HG03460 (cell line): ENCODE measurements at regions not wholly inside any gene's neighbourhood (a gene's known extent, or its start where the extent isn't known, plus 50 kb on each side); places are given as distances from the start of the nearest gene placed in this dataset.
A peak's percentile ranks its signal among the peaks of the same experiment; 100 is the strongest.

Source experiments
- ATAC-seq: cut with Tn5 transposase; IDR thresholded peaks from one replicate; pipeline ENCODE4 v1.9.1; 2021; ENCODE audit not compliant: unreplicated experiment

DNA sequence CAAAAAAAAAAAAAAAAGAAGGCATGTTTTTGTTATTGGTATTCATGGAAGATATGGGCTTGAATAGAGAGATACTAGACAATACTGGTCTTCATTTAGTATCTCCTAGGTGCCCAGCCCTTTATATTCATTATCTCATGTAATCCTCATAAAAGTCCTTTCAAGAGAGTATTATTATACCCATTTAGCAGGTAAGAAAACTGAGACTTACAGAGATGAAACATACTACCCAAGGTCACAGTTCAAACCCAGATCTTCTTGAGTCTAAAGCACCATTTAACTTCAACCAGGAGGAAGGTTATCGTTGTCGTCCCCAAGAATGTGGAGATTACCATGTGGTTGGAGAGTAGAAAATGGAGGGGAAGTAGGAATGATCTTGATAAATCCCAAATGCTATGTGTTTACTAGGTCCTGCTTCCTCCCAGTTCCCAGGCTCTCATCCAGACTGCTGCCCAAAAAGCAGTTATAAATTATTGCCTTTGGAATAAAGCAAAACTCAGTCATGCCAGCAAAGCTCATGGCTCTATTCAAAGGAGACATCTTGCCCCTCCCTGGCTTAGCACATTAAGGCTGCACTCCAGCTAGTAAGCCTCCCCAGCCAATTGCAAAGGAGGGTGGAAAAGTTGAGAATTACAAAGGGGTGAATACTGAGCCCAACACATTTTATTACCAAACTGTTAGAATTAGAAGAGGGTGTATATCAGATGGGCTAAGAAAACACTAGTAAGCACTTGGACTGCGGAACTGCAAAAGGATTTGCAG, 163.9 kb downstream of the PIK3R1 start:
- ATAC-seq = no peak

DNA sequence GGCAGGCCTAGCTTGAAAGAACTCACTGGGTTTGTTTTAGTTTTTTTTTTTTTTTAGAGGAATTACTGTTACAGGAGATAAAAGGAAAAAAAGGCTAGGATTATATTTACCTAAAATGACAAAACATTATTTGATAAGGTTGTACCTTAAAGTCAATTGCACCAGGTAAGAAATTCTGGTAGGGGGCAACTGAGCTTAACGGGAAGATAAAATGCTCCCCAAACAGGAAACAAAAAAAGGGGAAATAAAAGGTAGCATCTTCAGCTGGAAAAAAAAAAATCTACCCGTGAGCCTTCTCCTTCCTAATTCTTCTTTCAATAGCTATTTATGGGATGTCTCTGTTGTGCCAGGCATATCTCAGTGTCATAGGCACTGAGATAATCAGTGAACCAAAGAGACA, 164.5 kb downstream of the PIK3R1 start:
- no peak for ATAC-seq

DNA sequence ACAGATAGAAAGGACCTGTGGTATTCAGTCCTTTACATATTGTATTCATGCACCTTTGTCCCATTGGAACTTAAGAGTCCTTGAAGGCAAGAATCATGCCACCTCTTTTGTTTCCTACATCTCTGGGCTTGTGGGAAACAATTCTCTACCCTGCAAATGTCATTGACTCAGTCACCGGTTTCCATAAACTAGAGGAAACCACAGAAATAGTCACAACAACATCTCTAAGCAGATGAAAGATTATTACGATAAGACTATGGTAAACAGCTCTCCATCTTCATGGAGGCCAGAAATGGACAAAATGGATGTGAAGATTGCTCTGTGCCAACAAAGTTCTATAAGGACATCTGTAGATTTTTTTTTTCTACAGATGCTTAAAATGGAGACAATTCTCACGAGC, 165.5 kb downstream of the PIK3R1 start:
- ATAC-seq = no peak

DNA sequence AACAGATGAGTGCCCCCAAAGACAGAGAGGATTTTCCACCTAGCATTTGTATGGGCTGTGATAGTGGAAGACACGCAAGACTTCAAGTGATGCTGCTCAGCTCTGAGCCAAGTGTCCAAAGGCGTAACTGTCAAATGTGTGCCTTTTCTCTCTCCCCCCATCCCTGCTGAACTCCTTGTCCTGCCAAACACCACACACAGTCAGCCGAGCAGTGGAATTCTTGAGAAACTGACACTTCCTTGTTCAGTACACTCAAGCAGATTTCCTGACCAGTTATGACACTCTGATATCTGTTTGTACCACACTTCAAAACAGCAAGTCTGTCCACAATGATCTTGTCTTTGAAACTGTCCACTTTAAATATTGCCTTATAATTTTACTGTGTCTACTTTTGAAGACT, 166.4 kb downstream of the PIK3R1 start:
- no peak for ATAC-seq

DNA sequence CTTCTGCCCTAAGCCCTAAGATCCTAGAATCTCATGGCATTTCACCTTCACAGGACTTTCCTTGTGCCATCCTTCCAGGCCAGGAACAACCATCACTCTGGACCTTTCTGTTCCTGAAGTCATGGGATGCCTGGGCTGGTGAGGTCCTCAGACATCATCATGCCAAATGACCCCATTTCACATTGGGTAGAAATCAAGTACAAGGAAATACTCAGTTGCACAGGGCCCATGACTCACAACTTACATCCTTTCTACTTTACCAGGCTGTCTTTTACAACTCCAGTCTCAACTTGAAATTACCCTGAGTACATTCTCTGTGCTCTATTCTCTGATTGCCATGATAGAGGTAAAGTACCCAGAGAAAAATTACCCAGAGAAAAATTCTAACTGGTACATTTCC, 167.1 kb downstream of the PIK3R1 start:
- no peak for ATAC-seq

DNA sequence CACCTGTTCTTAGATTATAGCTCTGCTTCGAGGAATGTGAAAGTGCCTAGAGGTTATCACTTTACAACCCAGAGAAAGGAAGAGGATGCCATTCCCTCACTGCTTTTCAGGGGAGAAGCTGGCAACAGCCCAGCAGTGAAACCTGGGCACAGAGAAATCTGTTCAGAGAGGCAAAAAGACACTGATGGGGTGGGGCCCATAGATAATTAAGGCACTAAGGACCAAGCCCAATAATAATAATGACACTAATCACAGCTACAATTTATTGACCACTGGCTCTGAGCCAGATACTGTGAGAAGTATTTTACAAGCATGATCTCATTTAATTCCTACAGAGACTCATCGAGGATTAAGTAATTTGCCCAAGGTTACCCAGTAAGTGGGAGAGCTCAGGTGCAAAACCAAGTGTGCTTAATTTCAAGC, 168.3 kb downstream of the PIK3R1 start:
- ATAC-seq = no peak

DNA sequence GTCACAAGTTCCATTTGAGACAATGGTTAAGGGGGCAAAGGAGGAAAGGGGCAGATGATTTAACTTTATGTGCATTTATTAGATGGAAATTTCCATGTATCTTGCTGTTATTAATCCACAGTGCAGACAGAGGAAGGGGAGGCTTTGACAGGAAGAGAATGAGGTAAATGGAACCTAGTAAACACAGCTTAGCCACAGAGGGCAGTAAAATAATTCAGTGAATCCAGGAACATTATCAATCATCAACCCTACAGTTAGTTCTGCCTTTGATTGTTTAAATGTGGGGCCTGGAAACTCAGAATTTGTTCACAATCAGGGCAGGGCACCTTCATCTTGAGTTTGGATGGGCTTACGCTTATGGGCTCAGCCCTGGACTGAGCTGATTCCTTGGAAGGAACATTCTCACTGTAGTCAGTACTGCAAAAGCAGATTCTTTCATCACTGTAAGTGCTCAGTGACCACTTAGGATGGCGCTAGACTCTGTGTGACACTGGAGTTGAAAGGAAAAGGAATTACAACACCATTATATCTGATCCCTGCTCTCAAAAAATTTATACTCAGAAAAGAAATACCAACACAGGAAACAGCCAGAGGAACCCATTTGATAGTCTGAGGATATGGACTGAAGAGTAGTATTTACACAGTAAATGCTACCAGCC, 169.5 kb downstream of the PIK3R1 start:
- ATAC-seq = no peak

DNA sequence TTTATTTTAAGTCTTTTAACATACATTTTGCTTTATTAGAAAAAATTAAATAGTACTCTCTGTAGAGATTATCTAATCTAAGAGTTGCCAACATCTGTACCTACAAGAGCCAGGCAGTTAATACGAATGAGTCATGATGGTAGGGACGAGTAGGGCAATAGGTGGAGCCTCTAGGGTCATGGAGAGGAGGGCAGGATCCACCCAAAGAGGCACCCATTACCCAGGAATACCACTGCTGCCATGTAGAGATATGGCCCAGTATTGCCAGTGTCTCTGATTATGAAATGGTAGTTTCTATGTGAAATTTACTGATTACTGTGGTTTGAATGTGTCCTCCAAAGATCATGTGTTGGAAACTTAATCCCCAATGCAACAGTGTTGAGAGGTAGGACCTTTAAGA, 170.4 kb downstream of the PIK3R1 start:
- ATAC-seq = no peak

DNA sequence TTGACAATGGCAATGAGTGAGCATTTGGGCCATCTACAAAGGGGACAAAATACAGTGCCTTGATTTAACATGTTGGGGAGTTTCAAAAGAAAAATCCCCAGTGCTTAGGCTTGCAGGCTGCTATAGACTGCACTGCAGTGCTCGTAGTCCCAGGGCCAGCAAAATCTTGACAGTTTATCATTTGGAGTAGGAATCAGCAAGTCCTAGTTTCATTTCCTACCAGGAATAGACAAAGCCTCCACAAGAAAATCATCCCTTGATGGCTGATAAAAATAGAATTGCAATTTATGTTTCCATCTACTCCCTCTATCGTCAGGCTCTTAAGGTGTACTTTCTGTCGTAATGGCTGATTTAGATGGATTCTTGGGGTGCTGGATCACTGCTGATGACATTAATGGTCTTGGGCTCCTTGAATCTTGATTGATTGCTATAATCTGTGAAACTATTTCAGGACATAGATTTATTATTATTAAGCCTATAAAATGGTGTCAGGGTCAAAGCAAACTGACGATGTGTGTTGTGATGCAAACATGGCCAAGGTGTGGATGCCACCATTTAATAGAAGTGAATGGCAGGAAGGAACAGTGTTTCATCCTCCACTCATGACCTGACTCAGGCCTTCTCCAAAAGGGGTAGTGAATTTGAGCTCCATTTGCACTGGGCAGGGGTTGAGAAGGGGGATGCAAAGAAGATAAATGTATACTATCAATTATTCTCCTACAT, 171.7 kb downstream of the PIK3R1 start:
- ATAC-seq = no peak

DNA sequence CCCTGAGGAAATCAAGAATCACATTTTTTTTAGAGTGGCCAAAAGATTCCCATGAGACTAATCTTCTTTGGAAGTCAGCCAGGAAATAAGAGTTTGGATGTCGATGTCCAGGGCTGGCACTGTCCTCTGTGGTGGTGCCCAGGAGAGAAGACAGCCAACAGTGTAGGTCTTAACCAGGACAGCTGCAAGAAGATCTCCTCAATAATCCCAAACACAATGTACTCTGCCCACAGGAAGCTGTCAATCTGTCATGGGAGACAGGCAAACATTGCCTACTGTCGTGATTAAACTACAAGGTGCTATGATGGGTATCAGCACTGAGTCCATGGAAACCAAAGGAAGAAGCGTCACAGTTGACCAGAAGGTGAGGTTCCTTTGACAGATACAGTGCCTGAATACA, 174.1 kb downstream of the PIK3R1 start:
- ATAC-seq = no peak

DNA sequence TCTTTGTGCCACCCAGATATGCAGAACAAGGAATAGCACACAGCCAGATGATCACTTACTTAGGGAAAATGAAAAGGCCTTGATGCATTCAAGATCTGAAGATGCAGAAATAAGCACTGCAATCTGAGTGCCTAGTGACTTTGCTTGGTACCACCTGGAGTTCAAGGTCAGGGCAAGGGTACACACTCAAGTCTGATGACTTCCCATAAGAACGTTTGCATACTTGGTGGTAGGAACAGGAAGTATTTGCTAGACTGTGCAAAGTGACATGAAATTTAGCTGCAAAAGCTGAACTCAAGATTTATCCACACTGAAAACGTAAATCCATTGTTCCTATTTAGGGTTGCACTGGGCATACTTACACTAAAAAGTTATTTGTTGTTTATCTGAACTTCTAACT, 177.1 kb downstream of the PIK3R1 start:
- ATAC-seq = no peak

DNA sequence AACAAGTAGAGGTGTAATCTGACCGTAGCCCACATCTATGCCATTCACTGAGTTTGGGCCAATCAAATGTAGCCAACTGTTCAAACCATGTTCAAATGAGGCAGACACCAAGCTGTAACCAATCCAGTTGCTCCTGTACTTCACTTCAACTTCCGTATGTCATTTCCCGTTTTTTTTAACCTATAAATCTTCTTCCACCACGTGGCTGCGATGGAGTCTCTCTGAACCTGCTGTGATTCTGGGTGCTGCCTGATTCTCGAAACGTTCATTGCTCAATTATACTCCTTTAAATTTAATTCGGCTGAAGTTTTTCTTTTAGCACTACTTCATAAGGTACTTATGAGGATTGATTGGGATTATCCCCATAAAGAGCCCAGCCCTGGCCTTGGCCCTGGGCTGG, 179.7 kb downstream of the PIK3R1 start:
- no peak for ATAC-seq

DNA sequence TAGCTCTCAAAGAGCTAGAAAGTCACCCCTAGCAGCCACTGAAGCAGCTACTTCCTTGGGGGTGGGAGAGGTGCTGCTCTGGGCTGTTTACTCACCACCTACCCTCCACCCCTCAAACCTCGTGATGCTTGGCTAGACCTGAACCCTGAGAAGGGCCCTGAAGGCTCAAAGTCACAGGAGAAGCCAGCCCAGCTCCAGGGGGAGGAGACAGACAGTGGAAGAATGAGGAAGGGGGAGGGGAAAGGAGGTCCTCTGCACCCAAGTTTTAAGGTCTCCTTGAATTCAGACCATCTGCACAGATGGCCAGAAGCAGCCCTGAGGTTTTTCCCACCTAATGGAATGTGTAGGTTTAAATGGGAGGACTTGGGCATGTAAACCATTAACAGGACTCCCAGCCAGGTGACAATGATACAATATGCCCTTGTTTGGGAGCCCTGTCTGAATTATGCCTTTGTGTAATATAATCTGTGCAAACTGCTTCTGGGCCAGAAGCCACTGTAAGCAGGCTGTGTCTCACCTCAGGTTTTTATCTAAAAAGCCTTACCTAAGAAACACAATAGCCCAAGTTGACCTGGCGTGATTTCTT, 180.5 kb downstream of the PIK3R1 start:
- ATAC-seq = no peak

DNA sequence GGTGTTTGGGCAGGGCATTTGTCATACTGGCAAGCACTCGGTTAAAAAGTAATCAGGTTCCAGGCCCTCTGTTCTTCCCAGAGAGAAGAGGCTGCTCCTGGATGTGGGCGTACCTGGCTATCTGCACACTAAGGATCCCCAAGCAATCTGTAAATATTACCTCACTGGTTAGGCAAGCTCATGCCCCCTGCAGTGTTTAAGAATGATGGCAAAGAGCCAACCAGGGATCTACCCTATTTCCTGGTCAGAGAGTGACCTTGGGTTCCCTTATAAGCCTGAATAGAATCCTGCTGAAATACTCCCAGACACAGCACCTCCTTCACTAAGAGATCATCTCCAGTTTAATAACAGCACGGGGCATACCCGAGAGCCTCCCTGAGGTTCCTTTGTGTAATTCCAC, 181.2 kb downstream of the PIK3R1 start:
- ATAC-seq = no peak

DNA sequence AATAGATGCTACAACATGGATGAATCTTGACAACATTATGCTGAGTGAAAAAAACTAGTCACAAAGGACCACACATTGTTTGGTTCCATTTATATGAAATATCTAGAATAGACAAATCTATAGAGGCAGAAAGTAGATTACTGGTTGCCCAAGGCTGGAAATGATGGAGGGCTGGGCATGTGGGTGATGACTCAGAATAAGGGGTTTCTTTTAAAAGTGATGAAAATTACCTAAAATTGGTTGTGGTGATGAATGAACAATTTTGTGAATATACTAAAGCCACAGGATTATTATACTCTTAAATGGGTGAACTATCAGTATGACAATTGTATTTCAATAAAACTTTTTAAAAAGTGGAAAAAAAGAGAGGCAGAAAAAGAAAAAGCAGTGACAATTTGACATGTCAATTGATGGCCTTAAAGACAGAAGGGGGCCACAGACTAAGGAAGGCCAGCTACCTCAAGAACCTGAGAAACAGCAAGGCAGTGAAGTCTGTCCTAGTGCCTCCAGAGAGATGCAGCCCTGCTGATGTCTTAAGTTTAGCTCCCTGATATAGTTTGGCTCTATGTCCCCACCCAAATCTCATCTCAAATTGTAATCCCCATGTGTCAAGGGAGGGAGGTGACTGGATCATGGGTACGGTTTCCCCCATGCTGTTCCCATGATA, 182.7 kb downstream of the PIK3R1 start:
- no peak for ATAC-seq

DNA sequence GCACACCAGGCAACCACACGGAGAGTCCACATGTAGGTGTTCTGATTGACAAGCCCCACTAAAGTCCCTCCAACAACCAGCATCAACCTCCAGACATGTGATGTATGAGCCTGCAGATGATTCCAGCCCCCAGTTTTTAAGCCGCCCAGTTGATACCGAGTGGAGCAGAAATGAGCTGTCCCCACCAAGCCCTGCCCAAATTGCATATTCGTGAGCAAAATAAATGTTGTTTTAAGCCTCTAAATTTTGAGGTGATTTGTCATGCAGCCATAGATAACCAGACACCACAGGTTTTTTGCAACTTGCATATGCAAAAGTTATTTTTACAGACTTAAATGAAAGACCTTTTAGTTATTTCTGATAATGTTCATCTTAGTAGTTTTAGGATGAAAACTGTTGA, 187.7 kb downstream of the PIK3R1 start:
- ATAC-seq = no peak

DNA sequence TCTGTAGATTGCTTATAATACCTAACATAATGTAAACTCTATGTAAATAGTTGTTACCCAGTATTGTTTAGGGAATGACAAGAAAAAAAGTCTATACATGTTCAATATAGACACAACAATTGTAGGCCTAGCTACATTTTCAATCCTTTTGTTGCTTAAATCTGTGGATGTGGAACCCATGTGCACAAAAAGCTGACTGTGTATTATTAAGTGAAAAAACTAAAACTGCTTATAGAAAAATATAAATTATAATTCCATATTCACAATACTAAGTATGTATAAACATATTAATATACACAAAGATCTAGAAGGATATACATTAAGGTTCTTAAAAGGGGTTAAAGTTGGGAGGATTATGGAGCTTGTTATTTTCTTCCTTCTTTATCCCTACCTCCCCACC, 188.7 kb downstream of the PIK3R1 start:
- ATAC-seq = no peak

DNA sequence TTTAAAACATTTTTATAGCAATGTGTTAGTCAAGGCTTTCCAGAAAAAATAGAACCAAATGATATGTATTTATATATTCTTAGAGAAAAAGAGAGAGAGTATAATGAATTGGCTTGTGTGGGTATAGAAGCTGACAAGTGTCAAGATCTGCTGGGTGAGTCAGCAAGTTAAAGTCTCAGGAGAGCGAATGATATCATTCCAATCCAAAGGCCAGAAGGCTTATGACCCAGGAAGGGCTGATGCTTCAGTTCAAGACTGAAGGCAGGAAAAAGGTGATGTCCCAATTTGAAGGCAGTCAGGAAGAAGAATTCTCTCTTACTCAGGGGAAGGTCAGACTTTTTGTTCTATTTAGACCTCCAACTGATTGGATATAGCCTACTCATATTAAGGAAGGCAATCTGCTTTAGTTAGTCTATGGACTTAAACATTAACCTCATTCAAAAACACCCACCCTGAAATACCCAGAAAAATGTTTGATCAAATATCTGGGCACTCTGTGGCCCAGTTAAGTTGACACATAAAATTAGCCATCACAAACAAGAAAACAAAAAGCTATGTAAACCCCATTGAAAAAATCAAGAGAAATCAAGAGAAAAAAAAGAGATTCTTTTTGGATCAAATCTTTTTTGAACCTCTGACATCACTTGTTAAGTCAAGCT, 189.6 kb downstream of the PIK3R1 start:
- no peak for ATAC-seq

DNA sequence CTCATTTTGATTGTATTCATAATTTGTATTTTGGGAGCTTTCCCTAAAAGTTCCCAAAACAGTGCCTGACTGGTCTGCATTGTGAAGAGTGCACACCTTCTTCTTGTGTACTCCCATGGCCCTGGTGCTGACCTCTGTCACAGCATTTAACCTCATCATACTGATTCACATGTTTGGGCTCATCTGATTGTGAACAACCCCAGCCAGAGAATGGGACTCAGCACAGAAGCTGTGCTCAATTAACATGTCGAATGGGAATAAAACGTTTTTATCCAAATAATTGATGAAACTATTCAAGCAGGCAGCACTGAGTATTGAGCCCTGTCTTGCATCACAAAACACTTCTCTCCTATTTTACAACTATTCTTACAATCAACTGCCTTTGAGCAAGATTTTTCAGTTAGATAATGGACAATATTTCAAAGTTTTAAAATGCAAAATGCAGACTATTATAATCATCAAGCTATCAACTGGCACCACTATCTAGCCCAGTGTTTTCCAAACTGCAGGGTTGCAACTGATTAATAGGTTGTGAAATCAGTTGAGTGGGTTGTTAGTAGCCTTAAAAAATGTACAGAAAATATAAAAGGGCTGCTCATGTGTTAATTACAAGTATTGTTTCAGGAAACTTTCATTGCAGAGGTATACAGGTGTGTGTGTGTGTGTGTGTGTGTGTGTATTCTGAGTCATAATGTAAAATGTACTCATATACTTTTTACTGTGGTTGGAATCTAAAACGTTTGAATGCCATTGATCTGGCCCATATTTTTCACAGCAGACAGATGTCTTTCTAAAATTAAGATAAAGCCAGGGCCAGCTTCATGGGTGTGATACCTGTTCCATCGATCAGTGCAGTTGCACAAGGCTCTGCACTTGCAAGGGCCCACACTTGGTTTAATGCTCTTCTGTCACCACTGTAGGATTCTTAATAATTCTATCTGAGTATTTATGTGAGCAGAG, 190.5 kb downstream of the PIK3R1 start:
- peak; percentile 10 for ATAC-seq
